ENCODE measurements at regions not wholly inside any gene's neighbourhood (a gene's known extent, or its start where the extent isn't known, plus 50 kb on each side); places are given as distances from the start of the nearest gene placed in this dataset.

- no peak for DNase-seq
These were observed 444.1 kb downstream of the BCOR start for GRCh38 chrX:39653691-39654090.

- DNase-seq, result no peak
These were observed 443.4 kb downstream of the BCOR start for GRCh38 chrX:39654183-39654925.

DNA sequence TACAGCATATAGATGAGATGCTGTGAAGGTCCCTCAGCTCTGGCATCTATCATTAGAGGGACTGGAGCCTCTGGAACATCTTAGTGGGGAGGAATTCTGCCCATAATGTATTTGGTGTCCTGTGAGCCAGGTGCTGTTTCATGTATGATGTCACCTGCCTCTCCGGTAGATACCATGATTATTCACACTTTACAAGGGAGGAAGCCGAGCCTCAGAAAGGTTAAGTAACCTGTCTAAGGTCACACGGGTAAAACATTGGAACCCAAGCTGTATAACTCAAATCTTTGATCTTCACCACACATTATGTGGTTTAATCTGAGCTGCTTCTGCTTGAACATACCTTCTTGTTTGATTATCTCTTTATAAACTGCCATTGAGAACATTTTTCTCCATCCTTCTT lies 442.8 kb downstream of the BCOR start:
- DNase-seq, result peak; percentile 35

DNA sequence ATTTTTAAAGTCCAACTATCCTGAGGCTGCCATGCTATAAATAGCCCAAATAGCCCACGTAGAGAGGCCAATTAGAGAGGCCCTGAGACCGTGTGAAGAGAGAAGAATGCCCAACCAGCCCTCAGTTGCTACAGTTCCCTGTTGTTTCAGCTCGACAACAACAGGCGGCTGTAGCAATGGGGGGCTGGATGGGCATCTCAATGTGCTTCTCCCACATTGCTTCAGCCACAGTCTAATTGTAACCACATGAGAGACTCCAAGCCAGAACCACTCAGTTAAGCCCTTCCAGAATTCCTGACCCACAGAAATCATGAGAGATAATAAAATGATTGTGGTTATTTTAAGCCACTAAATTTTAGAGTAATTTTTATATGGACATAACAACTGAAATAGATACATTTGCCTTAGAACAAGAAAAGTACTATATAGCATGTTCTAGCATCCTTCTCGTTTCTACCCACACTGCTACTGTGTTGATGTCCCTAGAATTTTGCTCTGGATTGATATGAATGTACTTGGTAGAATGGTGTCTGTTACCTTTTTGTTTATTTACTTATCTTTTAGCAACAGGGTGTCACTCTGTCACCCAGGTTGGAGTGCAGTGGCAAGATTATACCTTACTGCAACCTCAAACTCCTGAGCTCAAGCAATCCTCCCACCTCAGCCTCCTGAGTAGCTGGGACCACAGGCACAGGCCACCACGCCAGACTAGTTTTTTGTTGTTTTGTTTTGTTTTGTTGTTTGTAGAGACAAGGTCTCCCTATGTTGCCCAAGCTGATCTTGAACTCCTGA lies 436.4 kb downstream of the BCOR start:
- no peak for DNase-seq

DNA sequence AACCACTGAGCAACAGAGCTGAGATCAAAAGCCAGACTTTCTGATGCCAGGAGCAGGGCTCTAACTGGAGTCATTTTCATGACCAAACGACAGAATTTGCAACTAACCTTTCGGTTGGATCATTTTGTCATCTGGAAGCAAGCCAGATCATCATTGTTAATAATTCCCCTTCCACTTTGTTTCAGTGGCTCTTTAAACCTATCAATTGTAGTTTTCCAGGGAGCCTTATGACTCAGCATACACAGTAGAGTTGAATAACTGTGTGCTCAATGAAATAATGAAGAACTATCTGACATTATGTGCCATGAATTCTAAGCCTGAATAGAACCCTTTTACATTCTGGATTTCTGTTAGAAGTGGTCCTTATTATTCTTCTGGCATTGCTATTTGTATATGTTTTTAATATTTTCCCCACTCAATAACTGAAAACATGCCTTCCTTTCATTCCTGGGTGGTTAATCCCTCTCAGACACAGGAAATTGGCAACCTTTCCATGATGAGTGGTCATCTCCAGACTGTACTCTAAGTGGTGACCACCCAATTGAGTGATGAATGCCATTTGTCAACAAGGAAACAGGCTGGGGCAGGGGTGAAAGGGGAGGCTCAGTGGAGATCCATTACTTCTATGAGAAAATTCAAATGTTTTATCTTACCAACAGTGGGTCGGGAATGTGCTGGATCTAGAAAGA lies 431.8 kb downstream of the BCOR start:
- peak; percentile 30 for DNase-seq

DNA sequence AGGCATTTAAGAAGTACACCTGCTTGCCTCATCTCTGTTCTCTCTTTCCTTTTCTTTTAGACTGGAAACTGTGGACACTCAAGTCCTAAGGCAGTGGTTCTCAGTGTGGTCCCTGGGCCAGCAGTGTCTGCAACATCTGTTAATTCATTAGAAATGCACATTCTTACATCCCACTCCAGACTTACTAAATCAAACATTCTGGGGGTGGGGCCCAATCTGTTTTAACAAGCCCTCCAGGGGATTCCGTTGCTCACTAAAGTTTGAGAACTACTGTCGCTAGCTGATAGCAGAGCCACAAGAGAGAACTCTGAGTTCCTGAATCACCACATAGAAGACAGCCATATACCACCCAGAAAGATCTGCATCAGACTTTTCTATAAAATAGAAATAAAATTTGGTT lies 430.6 kb downstream of the BCOR start:
- DNase-seq, result no peak

- peak; percentile 11 for DNase-seq
These were observed 429.8 kb downstream of the BCOR start for GRCh38 chrX:39667736-39668482.

DNA sequence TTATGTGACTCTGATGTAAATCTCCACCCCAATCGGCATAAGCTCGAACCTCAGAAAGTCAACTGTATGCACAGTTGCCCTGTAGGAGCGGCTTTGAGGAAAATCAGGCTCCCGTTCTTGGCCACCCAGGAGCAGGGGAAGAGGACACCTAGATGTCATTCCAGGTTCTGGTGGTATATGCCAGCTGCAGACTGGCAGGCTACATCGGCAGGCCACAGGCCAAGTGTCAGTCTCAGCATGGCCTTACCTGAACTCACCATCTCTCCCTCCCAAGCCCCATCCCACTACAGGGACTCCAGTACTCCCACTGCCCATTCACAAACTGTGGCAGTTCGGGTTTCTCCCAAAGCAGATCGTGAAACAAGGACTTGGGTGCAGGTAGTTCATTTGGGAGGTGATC lies 428.1 kb downstream of the BCOR start:
- DNase-seq, result no peak

DNA sequence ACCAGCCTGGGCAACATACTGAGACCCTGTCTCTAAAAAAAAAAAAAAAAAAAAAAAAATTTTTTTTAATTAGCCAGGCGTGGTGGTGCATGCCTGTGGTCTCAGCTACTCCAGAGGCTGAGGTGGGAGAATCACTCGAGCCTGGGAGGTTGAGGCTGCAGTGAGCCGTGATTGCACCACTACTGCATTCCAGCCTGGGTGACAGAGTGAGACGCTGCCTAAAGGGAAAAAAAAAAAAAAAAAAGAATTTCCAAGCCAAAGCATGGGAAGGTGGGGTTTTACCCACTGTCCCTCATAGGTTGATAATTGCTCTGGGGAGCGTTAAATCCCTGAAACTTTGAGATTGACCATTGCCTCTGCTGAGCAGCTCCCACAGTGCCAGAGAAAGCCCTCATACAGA lies 427.5 kb downstream of the BCOR start:
- DNase-seq, result no peak

- no peak for DNase-seq
These were observed 425.4 kb downstream of the BCOR start for GRCh38 chrX:39672405-39672804.

- DNase-seq, result peak; percentile 23
These were observed 423.1 kb downstream of the BCOR start for GRCh38 chrX:39674490-39675161.

- no peak for DNase-seq
These were observed 422.6 kb downstream of the BCOR start for GRCh38 chrX:39675162-39675553.

DNA sequence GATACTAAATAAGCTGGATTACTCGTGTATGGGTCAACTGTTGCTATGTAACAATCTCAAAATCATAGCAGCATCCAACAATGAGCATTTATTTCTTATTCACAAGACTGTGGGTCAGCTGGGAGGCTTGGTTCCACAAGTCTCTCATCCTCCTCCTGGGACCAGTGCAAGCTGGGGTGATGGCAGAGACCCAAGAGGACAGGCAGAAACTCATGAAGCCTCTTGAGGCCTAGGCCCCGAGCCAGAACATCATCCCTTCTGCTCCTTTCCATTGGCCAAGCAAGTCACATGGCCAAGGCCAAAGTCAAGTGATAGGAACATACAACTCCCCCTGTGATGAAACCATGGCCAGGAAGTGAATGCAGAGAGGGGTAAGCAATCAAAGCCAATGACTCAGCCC lies 422.1 kb downstream of the BCOR start:
- no peak for DNase-seq

DNA sequence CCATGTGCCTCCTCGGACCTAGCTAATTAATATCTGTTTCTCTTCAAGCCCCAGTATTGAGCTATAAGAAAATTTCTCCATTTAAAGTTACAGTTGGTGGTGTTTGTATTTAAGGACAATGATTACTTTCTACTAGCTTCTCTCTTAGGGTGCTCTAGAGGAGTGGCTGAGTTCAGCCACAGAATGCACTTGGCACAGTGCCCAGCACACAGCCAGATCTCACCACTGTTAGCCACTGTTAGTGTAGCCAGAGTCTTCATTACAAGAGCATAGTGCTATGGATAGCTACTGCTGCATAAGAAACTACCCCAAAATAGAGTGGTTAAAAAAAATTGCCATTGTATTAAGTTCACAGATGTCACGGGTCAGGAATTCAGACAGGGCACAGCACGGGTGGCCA lies 421.3 kb downstream of the BCOR start:
- DNase-seq, result no peak

DNA sequence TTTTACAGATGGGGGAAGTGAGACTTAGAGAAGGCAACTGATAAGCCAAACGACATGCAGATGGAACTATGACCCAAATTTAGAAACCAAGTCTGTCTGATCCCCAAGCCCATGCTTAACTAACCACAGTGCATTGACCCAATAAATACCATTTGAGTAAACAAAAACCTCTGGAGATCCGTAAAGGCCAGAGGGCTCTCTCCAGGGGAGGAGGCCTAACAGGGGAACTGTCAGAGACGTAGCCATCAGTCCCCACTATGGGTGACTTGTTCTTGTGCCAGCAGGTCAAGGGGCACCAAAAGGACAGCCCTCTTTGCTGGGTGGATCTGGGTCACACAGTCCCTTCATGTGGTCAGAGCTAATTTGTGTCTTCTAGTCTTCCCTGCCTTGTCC lies 420.2 kb downstream of the BCOR start:
- DNase-seq, result no peak

- no peak for DNase-seq
These were observed 419.6 kb downstream of the BCOR start for GRCh38 chrX:39677978-39678791.

DNA sequence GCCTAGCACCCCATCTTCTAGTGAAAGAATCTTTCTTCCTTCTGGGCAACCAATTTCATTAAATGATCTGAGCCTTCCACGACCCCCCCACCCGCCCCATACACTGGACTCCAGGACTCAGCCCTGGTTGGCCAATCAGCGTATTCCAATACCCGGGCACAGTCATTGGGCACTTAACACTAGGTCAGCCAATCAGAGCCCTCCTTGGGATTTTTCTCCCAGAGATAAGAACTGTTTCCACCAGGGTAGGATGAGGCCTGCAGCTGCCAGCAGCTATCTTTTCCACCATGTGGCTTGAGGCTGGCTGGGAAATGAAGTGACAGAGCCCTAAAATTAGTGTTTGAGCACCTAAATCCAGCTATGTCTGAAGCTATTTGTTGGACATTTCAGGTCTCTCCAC lies 418.8 kb downstream of the BCOR start:
- no peak for DNase-seq

DNA sequence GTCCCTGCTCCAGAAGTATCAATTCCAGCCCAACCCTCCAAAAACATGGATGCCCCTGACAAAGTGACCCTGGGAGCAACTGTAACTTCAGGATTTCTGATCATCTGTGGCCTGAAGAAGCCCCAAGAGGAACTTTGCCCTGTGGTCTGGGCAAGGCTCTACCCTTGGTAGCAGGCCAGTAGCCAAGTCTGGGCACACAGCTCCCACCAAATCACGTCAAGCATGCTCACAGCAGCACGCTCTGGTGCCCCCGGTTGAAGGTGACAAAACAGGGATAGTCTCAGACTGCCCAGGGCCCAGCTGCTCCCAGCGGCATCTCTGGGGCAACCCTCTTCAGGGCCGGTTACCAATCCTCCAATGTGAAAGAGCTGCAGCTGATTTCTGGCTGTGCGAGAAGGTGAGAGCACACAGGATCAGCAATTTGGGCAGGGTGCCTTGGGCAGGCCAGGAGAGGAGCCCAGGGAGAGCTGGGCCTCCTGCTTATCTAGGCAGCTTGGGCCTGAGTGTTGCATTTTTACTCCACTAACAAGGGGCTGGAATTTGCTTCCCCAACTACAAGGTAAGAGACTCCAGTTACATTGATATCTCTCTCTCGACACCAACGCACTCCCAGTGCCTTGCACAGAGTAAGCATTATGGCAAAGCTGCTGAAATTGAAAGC lies 418.1 kb downstream of the BCOR start:
- no peak for DNase-seq

GRCh38 chrX:39681885-39682284 lies 415.9 kb downstream of the BCOR start:
- no peak for DNase-seq

DNA sequence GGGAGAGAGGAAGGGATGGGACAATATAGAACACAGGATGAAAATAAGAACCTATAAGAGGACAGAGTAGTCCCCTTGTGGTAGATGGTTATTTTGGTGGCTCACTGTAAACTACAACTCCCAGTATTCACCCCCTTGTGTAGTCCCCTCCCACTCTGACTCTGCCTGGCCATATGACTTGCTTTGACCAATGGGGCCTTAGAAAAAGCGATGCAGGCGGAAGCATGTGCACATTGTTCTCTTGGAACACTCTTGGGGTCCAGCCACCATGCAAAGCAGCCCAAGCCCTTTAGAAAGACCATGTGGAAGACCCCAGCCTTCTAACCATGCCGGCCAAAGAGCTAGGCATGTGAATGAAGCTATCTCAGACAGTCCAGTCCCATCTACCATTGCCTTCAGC lies 415.0 kb downstream of the BCOR start:
- no peak for DNase-seq

DNA sequence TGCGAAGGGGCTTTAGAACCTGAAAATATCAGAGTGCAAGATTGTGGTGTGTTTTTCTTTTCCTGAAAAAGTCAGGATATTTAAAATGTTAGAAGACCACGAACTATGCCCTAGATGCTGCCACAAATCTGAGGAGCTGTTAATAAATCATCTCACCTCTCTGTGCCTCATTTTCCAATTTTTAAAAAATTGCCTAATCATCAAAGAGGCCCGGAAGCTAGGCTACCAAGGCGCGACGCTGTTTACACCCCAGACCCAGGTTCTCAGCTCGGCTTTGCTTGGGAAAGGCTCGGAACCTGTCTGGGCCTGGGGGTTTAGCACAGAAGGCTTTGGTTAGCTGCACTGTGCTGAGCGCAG lies 409.6 kb downstream of the BCOR start:
- DNase-seq, result no peak
